ENCODE measurements at regions not wholly inside any gene's neighbourhood (a gene's known extent, or its start where the extent isn't known, plus 50 kb on each side); places are given as distances from the start of the nearest gene placed in this dataset.

DNA sequence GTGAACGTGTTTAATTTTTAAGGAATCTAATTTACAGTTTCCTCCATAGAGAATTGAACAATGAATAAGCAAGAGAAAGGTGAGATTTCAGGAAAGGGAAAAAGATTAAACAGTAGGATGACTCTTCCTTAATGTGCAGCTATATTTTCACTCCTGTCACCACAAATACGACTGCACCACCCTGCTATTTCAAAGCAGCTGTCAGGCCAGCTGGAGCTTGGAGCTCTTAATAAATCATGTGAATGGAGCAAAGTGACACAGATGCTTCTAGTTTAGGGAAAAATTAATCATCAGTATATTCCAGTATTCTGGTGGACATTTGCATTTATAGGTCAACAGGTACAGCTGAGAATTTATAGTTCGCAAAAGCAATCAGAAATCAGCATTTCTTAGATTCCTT is 56.5 kb upstream of the PKIB start:
- TF ChIP-seq CTCF (IDR thresholded peaks at IDR 0.05; ENCODE audit: poor library complexity): no peak
- TF ChIP-seq EZH2 (IDR thresholded peaks at IDR 0.05; ENCODE audit: borderline replicate concordance): no peak
- TF ChIP-seq EZH2phosphoT487 (IDR thresholded peaks at IDR 0.05; ENCODE audit: low read depth, severe bottlenecking, unreplicated experiment): no peak

All from hepatocyte (in vitro differentiated cells).